ENCODE measurements at regions not wholly inside any gene's neighbourhood (a gene's known extent, or its start where the extent isn't known, plus 50 kb on each side); places are given as distances from the start of the nearest gene placed in this dataset.
"Not testable (repeated sequence)": the region's sequence is repeated elsewhere in the genome, so short reads cannot be mapped to it uniquely, and the experiment has no call there.

DNA sequence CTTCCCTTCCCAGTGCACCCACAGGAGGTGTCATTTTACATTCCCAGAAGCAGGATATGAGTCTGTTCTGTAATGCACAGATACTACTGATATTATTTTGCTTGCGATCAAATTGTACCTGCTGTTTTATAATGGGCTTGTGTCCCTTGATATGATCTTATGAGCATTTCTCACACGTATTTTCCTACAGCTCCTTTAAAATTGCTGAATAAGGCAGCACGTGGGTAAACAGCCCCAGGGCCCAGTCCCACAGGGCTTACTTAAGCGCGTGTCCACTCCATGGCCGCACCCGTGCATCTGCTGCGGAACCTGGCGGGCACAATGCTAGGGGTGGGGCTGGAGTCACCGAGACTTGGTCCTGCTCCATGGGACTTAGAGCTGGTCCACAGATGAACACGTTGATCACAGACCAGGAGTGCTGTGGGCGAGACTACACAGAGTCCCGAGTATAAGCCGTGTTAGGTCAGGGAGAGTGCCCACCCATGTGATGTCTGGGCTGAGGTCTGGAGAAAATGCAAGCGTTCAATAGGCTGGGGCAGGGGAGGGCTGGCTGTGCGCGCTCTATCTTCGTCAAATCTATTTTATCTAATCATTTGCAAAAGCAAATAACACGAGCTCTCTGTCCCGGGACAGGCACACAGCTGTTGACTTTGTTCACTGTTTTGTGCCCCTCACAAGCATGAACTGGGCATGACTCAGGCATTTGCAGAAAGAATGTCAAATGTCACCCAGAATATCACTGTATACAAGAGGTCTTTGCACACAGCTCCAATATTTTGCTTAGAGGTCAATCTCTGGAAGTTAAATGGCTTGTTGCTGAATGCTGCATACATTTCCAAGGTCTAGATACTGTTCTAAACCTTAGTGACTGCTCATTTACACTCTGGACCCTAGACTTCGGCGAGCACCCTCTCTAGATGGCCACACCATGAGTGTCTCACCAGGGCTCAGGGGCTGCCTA, 119.3 kb downstream of the CRYAA start:
- TF ChIP-seq EP300 (IDR thresholded peaks at IDR 0.05), result no peak
- no peak for TF ChIP-seq POLR2AphosphoS5 (IDR thresholded peaks at IDR 0.05)
- TF ChIP-seq POLR2A (IDR thresholded peaks at IDR 0.05), result no peak
- TF ChIP-seq, protein P1, sequence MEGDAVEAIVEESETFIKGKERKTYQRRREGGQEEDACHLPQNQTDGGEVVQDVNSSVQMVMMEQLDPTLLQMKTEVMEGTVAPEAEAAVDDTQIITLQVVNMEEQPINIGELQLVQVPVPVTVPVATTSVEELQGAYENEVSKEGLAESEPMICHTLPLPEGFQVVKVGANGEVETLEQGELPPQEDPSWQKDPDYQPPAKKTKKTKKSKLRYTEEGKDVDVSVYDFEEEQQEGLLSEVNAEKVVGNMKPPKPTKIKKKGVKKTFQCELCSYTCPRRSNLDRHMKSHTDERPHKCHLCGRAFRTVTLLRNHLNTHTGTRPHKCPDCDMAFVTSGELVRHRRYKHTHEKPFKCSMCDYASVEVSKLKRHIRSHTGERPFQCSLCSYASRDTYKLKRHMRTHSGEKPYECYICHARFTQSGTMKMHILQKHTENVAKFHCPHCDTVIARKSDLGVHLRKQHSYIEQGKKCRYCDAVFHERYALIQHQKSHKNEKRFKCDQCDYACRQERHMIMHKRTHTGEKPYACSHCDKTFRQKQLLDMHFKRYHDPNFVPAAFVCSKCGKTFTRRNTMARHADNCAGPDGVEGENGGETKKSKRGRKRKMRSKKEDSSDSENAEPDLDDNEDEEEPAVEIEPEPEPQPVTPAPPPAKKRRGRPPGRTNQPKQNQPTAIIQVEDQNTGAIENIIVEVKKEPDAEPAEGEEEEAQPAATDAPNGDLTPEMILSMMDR (IDR thresholded peaks at IDR 0.05), result no peak
- H3K36me3 ChIP-seq, result no peaks in the 10 kb centered on the region
- no peak for DNase-seq (ENCODE audit: low spot score in 2 of 2)
- no peak overlapping the region for H3K27ac ChIP-seq
- H3K9me3 ChIP-seq, result no peaks in the 10 kb centered on the region
- WGBS, result 85% methylated on average over 22 of the region's 22 CpGs
- H3K27me3 ChIP-seq, result peaks cover 4% of the 10 kb centered on the region
- no peaks in the 10 kb centered on the region for H3K4me1 ChIP-seq
- H3K4me3 ChIP-seq, result no peak overlapping the region

DNA sequence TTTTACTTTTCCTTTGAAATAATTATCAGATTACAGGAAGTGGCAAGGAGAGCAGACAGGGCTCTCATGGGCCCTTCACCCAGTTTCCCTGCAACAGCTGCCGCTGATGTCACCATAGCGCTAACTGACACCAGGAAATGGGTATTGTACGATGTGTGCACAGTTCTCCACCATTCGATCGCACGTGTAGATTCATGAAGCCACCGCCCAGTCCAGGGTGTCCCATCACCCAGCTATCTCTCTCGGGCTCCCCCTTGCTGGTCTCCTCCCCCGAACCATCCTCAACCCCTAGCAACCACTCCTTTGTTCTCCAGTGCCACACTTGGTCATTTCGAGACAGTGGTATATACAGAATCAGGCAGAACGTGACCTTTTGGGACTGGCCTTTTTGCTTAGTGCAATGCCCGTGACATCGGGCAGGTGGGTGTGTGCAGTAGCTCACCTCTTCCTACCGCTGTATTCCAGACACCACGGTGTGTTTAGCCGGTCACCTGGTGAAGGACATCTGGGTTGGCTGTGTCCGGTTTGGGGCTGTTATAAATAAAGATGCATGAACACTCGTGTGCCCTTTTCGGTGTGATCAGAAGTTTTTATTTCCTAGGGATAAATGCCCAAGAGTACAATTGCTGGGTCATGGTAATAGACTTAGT, 118.4 kb downstream of the CRYAA start:
- Histone ChIP-seq H3K27me3 (peaks cover 4% of the 10 kb centered on the region), H3K9me3 (no peaks in the 10 kb centered on the region), H3K4me1 (no peaks in the 10 kb centered on the region), H3K27ac (no peak overlapping the region), H3K36me3 (no peaks in the 10 kb centered on the region), H3K4me3 (no peak overlapping the region)
- WGBS, result 88% methylated on average over 19 of the region's 19 CpGs
- TF ChIP-seq POLR2AphosphoS5 (IDR thresholded peaks at IDR 0.05) (no peak), POLR2A (IDR thresholded peaks at IDR 0.05) (no peak), EP300 (IDR thresholded peaks at IDR 0.05) (no peak)
- TF ChIP-seq, protein P1 (IDR thresholded peaks at IDR 0.05), result no peak
- DNase-seq (ENCODE audit: low spot score in 2 of 2), result no peak

DNA sequence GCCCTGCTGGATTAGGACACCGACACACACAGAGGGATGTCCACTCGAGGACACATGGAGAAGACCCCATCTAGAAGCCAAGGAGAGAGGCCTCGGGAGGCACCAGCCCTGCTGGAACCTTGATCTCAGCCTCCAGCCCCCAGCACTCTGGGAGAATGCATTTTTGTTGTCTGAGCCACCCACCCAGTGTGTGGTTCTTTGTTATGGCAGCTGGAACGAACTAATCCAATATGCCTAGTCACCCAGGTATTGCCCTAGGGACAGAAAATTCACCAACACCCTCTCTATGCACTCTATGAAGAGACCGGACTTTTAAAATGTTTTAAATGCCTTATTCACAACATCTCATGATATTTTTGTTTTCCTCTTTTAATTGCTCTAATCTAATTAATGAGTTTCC, 117.4 kb downstream of the CRYAA start:
- H3K27ac ChIP-seq, result no peak overlapping the region
- no peak overlapping the region for H3K4me3 ChIP-seq
- no peaks in the 10 kb centered on the region for H3K4me1 ChIP-seq
- TF ChIP-seq, protein P1 (IDR thresholded peaks at IDR 0.05), result no peak
- TF ChIP-seq EP300 (IDR thresholded peaks at IDR 0.05), result no peak
- TF ChIP-seq POLR2A (IDR thresholded peaks at IDR 0.05), result no peak
- TF ChIP-seq POLR2AphosphoS5 (IDR thresholded peaks at IDR 0.05), result no peak
- no peak for DNase-seq (ENCODE audit: low spot score in 2 of 2)
- H3K9me3 ChIP-seq, result no peaks in the 10 kb centered on the region
- H3K36me3 ChIP-seq, result no peaks in the 10 kb centered on the region
- peaks cover 7% of the 10 kb centered on the region for H3K27me3 ChIP-seq
- WGBS, result 72% methylated on average over 5 of the region's 5 CpGs

DNA sequence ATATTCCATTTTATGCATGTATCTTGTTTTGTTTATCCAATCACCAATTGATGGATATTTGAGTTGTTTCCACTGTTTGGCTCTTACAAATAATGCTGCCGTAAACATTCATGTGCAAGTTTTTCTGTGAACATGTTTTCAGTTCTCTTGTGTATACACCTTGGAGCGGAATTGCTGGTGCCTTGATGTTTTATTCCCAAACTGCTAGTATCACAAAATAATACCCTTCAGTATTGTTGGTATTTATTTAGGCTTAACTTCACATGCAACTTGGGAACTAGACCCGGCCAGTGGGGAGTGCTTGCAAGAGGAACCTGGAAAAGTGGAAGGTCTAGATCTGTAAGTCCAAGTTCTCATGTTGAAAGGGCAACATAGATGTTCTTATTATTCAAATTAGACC, 115.9 kb downstream of the CRYAA start:
- WGBS, result 93% methylated on average over 3 of the region's 3 CpGs
- TF ChIP-seq POLR2A (IDR thresholded peaks at IDR 0.05), result no peak
- H3K36me3 ChIP-seq, result no peaks in the 10 kb centered on the region
- no peak overlapping the region for H3K4me3 ChIP-seq
- no peak for DNase-seq (ENCODE audit: low spot score in 2 of 2)
- H3K4me1 ChIP-seq, result no peaks in the 10 kb centered on the region
- no peak overlapping the region for H3K27ac ChIP-seq
- peaks cover 3% of the 10 kb centered on the region for H3K27me3 ChIP-seq
- H3K9me3 ChIP-seq, result no peaks in the 10 kb centered on the region

DNA sequence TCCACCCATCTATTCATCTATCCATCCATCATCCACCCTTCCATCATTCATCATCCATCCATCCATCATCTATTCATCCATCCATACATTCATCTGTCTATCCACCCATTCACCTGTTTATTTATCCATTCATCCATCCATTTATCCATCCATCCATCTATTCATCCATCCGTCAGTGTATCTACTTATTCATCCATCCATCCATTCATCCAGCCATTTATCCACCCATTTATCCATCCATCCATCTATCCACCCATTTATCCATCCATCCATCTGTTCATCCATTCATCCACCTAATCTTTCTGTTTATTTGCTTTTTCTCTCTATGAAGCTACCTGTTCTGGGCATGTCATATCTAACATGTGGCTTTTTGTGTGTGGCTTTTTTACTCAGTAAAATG, 115.4 kb downstream of the CRYAA start:
- 98% methylated on average over 1 of the region's 1 CpG for WGBS
- no peak for DNase-seq (ENCODE audit: low spot score in 2 of 2)
- TF ChIP-seq, protein P1 (IDR thresholded peaks at IDR 0.05), result no peak
- no peak for TF ChIP-seq POLR2A (IDR thresholded peaks at IDR 0.05)
- no peak for TF ChIP-seq POLR2AphosphoS5 (IDR thresholded peaks at IDR 0.05)
- no peak for TF ChIP-seq EP300 (IDR thresholded peaks at IDR 0.05)

DNA sequence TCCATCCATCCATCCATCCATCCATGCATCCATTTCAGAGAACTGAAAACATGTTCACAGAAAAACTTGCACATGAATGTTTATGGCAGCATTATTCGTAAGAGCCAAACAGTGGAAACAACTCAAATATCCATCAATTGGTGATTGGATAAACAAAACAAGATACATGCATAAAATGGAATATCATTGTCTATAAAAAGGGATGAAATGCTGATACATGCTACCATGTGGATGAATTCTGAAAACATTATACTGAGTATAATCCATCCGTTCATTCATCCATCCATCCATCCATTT, 115.1 kb downstream of the CRYAA start:
- not testable (repeated sequence) for H3K27ac ChIP-seq; H3K9me3 ChIP-seq; H3K4me3 ChIP-seq; H3K27me3 ChIP-seq; H3K36me3 ChIP-seq; H3K4me1 ChIP-seq; DNase-seq (ENCODE audit: low spot score in 2 of 2)
- 96% methylated on average over 2 of the region's 2 CpGs for WGBS

More for the DNA sequence above, 115.4 kb downstream of the CRYAA start:
- Histone ChIP-seq H3K9me3 (no peaks in the 10 kb centered on the region), H3K27me3 (peaks cover 3% of the 10 kb centered on the region), H3K4me1 (no peaks in the 10 kb centered on the region), H3K4me3 (no peak overlapping the region), H3K27ac (no peak overlapping the region), H3K36me3 (no peaks in the 10 kb centered on the region)
